Right lobe of liver (tissue), 4 donors: ENCODE measurements at regions not wholly inside any gene's neighbourhood (a gene's known extent, or its start where the extent isn't known, plus 50 kb on each side); places are given as distances from the start of the nearest gene placed in this dataset.

Experiments used
- POLR2A ChIP-seq: fragments of 450-650 bp; IDR thresholded peaks from one replicate; pipeline ENCODE4 v1.6.1; 2017; ENCODE audit warnings: antibody characterized with exemption, mild to moderate bottlenecking
- TF ChIP-seq, protein P1 (sequence below), 4 donors: fragments of 200-600 bp in 3 of 4; fragments of 450-650 bp in 1 of 4; IDR thresholded peaks; one replicate each; pipeline versions ENCODE4 v1.5.1 to v1.8.0; 2016 to 2022; ENCODE audit warnings: antibody characterized with exemption in 4 of 4, mild to moderate bottlenecking in 2 of 4
- donor health status: DM: no; HTN: no; CAD: no.
- donor health status: DM: no; HTN: no; CAD: no.
- donor health status: DM: no; HTN: yes; CAD: no.

DNA sequence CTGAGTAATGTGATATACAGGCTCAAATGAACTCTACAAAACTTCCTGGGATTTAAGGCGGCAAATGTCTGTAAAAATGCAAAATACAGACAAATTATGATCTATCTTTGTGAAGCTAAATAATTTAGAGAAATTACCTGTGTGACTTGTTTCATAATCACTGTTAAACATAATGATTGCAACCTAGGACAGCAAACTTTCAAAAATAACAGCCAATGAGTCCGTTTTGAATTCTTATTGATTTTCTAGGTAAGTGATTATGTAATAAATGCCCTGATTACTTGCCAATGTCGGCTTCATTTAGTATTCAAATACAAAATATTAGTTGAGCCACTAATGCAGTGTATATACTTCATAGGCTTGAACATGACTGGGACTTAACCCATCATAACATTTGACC lies 238.2 kb upstream of the DAB2 start:
- TF ChIP-seq, protein P1, sequence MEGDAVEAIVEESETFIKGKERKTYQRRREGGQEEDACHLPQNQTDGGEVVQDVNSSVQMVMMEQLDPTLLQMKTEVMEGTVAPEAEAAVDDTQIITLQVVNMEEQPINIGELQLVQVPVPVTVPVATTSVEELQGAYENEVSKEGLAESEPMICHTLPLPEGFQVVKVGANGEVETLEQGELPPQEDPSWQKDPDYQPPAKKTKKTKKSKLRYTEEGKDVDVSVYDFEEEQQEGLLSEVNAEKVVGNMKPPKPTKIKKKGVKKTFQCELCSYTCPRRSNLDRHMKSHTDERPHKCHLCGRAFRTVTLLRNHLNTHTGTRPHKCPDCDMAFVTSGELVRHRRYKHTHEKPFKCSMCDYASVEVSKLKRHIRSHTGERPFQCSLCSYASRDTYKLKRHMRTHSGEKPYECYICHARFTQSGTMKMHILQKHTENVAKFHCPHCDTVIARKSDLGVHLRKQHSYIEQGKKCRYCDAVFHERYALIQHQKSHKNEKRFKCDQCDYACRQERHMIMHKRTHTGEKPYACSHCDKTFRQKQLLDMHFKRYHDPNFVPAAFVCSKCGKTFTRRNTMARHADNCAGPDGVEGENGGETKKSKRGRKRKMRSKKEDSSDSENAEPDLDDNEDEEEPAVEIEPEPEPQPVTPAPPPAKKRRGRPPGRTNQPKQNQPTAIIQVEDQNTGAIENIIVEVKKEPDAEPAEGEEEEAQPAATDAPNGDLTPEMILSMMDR (IDR thresholded peaks at IDR 0.05), result no peak
- no peak for TF ChIP-seq POLR2A
